GM23338 (cell line): ENCODE measurements at regions not wholly inside any gene's neighbourhood (a gene's known extent, or its start where the extent isn't known, plus 50 kb on each side); places are given as distances from the start of the nearest gene placed in this dataset.

Experiments used
- ATAC-seq: fragments of 200-7000 bp; cut with Tn5 transposase; 3 replicates; pipeline ENCODE4 v1.9.1; 2020
- DNase-seq: peaks from one replicate; pipeline ENCODE4 v3.0.0-alpha.2; 2015; ENCODE audit warnings: low spot score
- H2AFZ ChIP-seq: fragments of 200-600 bp; sonication (generic); 2 replicates; pipeline ENCODE4 v1.8.0; 2016; ENCODE audit warnings: antibody characterized with exemption, mild to moderate bottlenecking, moderate library complexity
- H3F3A ChIP-seq: fragments of 200-600 bp; sonication (generic); replicated peaks from 2 replicates; pipeline ENCODE4 v1.8.0; 2017; ENCODE audit warnings: antibody characterized with exemption, mixed run types, low read depth
- H3K27ac ChIP-seq: fragments of 200-600 bp; sonication (generic); 2 replicates; pipeline ENCODE4 v1.6.1; 2016; ENCODE audit warnings: low read depth
- H3K27me3 ChIP-seq: fragments of 200-600 bp; sonication (generic); 2 replicates; pipeline ENCODE4 v1.8.0; 2016; ENCODE audit warnings: mild to moderate bottlenecking, mixed run types, moderate library complexity; ENCODE audit not compliant: insufficient read depth
- H3K36me3 ChIP-seq: fragments of 200-600 bp; sonication (generic); 2 replicates; pipeline ENCODE4 v1.8.0; 2016; ENCODE audit warnings: mild to moderate bottlenecking; ENCODE audit not compliant: insufficient read depth
- H3K4me1 ChIP-seq: fragments of 200-600 bp; sonication (generic); 2 replicates; pipeline ENCODE4 v1.8.0; 2016; ENCODE audit warnings: mild to moderate bottlenecking, moderate library complexity; ENCODE audit not compliant: insufficient read depth
- H3K4me2 ChIP-seq: fragments of 200-600 bp; sonication (generic); 2 replicates; pipeline ENCODE4 v1.7.1; 2017; ENCODE audit warnings: mixed run types
- H3K4me3 ChIP-seq: fragments of 200-600 bp; sonication (generic); 2 replicates; pipeline ENCODE4 v1.6.1; 2016; ENCODE audit warnings: mixed run types
- H3K79me2 ChIP-seq: fragments of 200-600 bp; sonication (generic); replicated peaks from 2 replicates; pipeline ENCODE4 v1.8.0; 2017; ENCODE audit warnings: mild to moderate bottlenecking; ENCODE audit not compliant: insufficient read depth
- H3K9me2 ChIP-seq: fragments of 200-600 bp; sonication (generic); 2 replicates; pipeline ENCODE4 v1.8.0; 2017; ENCODE audit not compliant: insufficient read depth
- H4K20me1 ChIP-seq: fragments of 200-600 bp; sonication (generic); replicated peaks from 2 replicates; pipeline ENCODE4 v1.8.0; 2017; ENCODE audit warnings: mild to moderate bottlenecking; ENCODE audit not compliant: insufficient read depth
- H3K27ac Mint-ChIP-seq: 2 replicates; pipeline ENCODE4 v1.8.0; 2020; ENCODE audit warnings: inconsistent platforms, mild to moderate bottlenecking, moderate library complexity, mixed read lengths
- H3K27me3 Mint-ChIP-seq: 3 replicates; pipeline ENCODE4 v1.8.0; 2022; ENCODE audit warnings: low read depth, mild to moderate bottlenecking, moderate library complexity, mixed read lengths, inconsistent platforms; ENCODE audit not compliant: insufficient read depth, poor library complexity
- H3K36me3 Mint-ChIP-seq: 3 replicates; pipeline ENCODE4 v1.8.0; 2021; ENCODE audit warnings: low read depth, mild to moderate bottlenecking, inconsistent platforms, moderate library complexity, mixed read lengths
- H3K4me1 Mint-ChIP-seq: 3 replicates; pipeline ENCODE4 v1.8.0; 2020; ENCODE audit warnings: mild to moderate bottlenecking, inconsistent platforms, mixed read lengths
- H3K4me3 Mint-ChIP-seq: 3 replicates; pipeline ENCODE4 v1.8.0; 2021; ENCODE audit warnings: moderate library complexity, mild to moderate bottlenecking, inconsistent platforms, mixed read lengths
- H3K9me3 Mint-ChIP-seq: 3 replicates; pipeline ENCODE4 v1.8.0; 2020; ENCODE audit warnings: moderate library complexity, mild to moderate bottlenecking, inconsistent platforms, mixed read lengths
- CREB1 ChIP-seq: fragments of 250-450 bp; sonication (Bioruptor Pico); IDR thresholded peaks from 2 replicates; pipeline ENCODE4 v1.5.0; 2020; ENCODE audit warnings: low read depth, mild to moderate bottlenecking, moderate library complexity
- EZH2 ChIP-seq: fragments of 200-600 bp; sonication (generic); IDR thresholded peaks from one replicate; pipeline ENCODE4 v1.8.0; 2017; ENCODE audit warnings: antibody characterized with exemption, mild to moderate bottlenecking, low read depth; ENCODE audit not compliant: unreplicated experiment
- EZH2phosphoT487 ChIP-seq: fragments of 200-600 bp; sonication (generic); IDR thresholded peaks from one replicate; pipeline ENCODE4 v1.8.1; 2018; ENCODE audit warnings: antibody characterized with exemption; ENCODE audit not compliant: unreplicated experiment
- JUNB ChIP-seq: IDR thresholded peaks from one replicate; pipeline ENCODE4 v1.6.1; 2016; ENCODE audit warnings: antibody characterized with exemption; ENCODE audit not compliant: unreplicated experiment
- POLR2AphosphoS5 ChIP-seq: IDR thresholded peaks from 2 replicates; pipeline ENCODE4 v1.6.1; 2016; ENCODE audit warnings: antibody characterized with exemption, low read depth
- STAT1 ChIP-seq: IDR thresholded peaks from one replicate; pipeline ENCODE4 v1.6.1; 2016; ENCODE audit warnings: antibody characterized with exemption; ENCODE audit not compliant: unreplicated experiment
- ZNF331 ChIP-seq: fragments of 250-450 bp; sonication (Bioruptor Pico); IDR thresholded peaks from 2 replicates; pipeline ENCODE4 v1.5.0; 2020; ENCODE audit warnings: low read depth, mild to moderate bottlenecking, moderate library complexity
- TF ChIP-seq, protein P1 (sequence below): fragments of 250-450 bp; sonication (Bioruptor Pico); IDR thresholded peaks from 2 replicates; pipeline ENCODE4 v1.5.0; 2020; ENCODE audit warnings: mild to moderate bottlenecking, moderate library complexity
- TF ChIP-seq, protein P2 (sequence below): IDR thresholded peaks from 2 replicates; pipeline ENCODE4 v1.6.1; 2016; ENCODE audit warnings: antibody characterized with exemption
- TF ChIP-seq, protein P3 (sequence below), 2 experiments: fragments of 200-600 bp in 1 of 2; sonication (generic) in 1 of 2; conservative IDR thresholded peaks; 2 replicates each; pipeline versions ENCODE4 v1.5.1 to v1.6.1; 2016 to 2017; ENCODE audit warnings: antibody characterized with exemption in 2 of 2, low read depth in 2 of 2, mild to moderate bottlenecking in 2 of 2, moderate library complexity in 1 of 2

DNA sequence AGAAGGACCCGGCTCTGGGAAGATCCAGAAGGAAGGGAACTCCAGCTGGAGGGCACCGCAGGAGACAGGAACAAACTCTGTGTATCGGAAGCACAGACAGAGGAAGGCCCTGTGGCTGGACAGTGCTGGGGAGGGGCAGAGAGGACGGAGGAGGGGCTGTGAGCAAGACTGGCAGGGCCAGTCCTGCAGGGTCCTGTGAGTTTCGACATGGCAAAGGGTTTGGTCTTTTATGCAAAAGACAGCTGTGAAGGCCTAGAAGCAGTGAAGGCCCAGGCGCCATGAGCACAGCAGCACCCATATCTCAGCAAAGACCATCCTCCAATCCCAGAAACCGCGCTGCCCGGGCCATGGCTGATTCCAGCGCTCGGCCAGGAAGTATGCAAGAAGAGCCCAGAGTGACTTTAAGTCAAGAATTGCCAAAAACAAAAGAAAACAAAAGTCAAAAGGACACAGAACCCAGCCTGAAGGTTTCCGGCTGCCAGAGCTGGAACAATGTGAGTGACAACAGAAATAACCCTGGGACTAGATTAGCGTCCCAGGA, 126.5 kb downstream of the NCOR2 start (continued):
- TF ChIP-seq, protein P1, sequence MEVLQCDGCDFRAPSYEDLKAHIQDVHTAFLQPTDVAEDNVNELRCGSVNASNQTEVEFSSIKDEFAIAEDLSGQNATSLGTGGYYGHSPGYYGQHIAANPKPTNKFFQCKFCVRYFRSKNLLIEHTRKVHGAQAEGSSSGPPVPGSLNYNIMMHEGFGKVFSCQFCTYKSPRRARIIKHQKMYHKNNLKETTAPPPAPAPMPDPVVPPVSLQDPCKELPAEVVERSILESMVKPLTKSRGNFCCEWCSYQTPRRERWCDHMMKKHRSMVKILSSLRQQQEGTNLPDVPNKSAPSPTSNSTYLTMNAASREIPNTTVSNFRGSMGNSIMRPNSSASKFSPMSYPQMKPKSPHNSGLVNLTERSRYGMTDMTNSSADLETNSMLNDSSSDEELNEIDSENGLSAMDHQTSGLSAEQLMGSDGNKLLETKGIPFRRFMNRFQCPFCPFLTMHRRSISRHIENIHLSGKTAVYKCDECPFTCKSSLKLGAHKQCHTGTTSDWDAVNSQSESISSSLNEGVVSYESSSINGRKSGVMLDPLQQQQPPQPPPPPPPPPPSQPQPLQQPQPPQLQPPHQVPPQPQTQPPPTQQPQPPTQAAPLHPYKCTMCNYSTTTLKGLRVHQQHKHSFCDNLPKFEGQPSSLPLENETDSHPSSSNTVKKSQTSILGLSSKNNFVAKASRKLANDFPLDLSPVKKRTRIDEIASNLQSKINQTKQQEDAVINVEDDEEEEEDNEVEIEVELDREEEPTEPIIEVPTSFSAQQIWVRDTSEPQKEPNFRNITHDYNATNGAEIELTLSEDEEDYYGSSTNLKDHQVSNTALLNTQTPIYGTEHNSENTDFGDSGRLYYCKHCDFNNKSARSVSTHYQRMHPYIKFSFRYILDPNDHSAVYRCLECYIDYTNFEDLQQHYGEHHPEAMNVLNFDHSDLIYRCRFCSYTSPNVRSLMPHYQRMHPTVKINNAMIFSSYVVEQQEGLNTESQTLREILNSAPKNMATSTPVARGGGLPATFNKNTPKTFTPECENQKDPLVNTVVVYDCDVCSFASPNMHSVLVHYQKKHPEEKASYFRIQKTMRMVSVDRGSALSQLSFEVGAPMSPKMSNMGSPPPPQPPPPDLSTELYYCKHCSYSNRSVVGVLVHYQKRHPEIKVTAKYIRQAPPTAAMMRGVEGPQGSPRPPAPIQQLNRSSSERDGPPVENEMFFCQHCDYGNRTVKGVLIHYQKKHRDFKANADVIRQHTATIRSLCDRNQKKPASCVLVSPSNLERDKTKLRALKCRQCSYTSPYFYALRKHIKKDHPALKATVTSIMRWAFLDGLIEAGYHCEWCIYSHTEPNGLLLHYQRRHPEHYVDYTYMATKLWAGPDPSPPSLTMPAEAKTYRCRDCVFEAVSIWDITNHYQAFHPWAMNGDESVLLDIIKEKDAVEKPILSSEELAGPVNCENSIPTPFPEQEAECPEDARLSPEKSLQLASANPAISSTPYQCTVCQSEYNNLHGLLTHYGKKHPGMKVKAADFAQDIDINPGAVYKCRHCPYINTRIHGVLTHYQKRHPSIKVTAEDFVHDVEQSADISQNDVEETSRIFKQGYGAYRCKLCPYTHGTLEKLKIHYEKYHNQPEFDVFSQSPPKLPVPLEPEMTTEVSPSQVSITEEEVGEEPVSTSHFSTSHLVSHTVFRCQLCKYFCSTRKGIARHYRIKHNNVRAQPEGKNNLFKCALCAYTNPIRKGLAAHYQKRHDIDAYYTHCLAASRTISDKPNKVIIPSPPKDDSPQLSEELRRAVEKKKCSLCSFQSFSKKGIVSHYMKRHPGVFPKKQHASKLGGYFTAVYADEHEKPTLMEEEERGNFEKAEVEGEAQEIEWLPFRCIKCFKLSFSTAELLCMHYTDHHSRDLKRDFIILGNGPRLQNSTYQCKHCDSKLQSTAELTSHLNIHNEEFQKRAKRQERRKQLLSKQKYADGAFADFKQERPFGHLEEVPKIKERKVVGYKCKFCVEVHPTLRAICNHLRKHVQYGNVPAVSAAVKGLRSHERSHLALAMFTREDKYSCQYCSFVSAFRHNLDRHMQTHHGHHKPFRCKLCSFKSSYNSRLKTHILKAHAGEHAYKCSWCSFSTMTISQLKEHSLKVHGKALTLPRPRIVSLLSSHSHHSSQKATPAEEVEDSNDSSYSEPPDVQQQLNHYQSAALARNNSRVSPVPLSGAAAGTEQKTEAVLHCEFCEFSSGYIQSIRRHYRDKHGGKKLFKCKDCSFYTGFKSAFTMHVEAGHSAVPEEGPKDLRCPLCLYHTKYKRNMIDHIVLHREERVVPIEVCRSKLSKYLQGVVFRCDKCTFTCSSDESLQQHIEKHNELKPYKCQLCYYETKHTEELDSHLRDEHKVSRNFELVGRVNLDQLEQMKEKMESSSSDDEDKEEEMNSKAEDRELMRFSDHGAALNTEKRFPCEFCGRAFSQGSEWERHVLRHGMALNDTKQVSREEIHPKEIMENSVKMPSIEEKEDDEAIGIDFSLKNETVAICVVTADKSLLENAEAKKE (CRISPR knock-in tag), result no peak
- TF ChIP-seq POLR2AphosphoS5 (no peak), JUNB (no peak), EZH2 (no peak), ZNF331 (no peak), CREB1 (CRISPR knock-in tag) (no peak)

DNA sequence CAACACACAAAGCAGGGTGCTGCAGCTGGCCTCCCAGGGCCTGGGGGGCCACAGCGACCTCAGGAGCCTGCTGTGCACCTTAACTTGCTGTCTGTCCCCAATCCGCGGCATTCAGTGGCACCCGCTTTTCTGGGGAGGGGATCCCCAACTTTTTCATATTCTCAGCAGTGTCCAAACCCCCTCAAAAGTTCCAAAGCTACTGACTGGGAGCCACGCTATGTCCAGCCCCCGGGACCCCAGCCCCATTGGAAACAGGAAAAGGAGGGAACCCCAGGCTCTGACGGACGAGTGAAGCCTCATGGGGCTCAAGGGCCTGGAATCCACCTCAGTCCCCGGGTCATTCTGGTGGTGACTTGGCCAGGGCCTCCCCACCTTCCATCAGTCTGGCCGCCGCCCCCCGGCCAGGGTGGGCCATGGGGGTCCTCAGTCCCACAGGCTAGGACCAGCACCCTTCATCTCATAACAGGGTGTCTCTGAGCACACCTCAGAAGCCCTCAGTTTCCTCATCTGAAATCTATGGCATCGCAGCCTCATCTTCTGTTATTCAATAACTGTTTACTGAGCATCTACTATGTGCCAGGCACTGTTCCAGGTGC, 127.3 kb downstream of the NCOR2 start:
- Histone ChIP-seq H3K4me1 (no peaks in the 10 kb centered on the region), H3K9me2 (no peaks in the 10 kb centered on the region), H3F3A (peaks cover 20% of the 10 kb centered on the region), H3K27ac (no peak overlapping the region), H3K4me2 (no peak overlapping the region), H3K4me3 (no peak overlapping the region), H4K20me1 (peaks cover 7% of the 10 kb centered on the region; the same call in 1 of the 2 replicates), H3K27me3 (no peaks in the 10 kb centered on the region), H3K36me3 (no peaks in the 10 kb centered on the region), H2AFZ (no peak overlapping the region), H3K79me2 (peaks cover 15% of the 10 kb centered on the region)
- Mint-ChIP-seq H3K4me3 (no peak overlapping the region), H3K4me1 (peaks cover 28% of the 10 kb centered on the region), H3K9me3 (peaks cover 4% of the 10 kb centered on the region; the same call in 1 of the 3 replicates), H3K27ac (0 out of 2 replicates have a peak overlapping the region, but pooled peaks have one; percentile 71), H3K27me3 (peaks cover 28% of the 10 kb centered on the region), H3K36me3 (peaks cover 36% of the 10 kb centered on the region)
- DNase-seq, result no peak
- TF ChIP-seq, protein P2, sequence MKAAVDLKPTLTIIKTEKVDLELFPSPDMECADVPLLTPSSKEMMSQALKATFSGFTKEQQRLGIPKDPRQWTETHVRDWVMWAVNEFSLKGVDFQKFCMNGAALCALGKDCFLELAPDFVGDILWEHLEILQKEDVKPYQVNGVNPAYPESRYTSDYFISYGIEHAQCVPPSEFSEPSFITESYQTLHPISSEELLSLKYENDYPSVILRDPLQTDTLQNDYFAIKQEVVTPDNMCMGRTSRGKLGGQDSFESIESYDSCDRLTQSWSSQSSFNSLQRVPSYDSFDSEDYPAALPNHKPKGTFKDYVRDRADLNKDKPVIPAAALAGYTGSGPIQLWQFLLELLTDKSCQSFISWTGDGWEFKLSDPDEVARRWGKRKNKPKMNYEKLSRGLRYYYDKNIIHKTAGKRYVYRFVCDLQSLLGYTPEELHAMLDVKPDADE, result no peak
- TF ChIP-seq EZH2phosphoT487 (no peak), STAT1 (no peak)
- TF ChIP-seq, protein P3, sequence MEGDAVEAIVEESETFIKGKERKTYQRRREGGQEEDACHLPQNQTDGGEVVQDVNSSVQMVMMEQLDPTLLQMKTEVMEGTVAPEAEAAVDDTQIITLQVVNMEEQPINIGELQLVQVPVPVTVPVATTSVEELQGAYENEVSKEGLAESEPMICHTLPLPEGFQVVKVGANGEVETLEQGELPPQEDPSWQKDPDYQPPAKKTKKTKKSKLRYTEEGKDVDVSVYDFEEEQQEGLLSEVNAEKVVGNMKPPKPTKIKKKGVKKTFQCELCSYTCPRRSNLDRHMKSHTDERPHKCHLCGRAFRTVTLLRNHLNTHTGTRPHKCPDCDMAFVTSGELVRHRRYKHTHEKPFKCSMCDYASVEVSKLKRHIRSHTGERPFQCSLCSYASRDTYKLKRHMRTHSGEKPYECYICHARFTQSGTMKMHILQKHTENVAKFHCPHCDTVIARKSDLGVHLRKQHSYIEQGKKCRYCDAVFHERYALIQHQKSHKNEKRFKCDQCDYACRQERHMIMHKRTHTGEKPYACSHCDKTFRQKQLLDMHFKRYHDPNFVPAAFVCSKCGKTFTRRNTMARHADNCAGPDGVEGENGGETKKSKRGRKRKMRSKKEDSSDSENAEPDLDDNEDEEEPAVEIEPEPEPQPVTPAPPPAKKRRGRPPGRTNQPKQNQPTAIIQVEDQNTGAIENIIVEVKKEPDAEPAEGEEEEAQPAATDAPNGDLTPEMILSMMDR (conservative IDR thresholded peaks at IDR 0.05; ENCODE audit: low read depth in 2 of 2), result no peak
- no peak for ATAC-seq
